H1 (cell line): ENCODE measurements at regions not wholly inside any gene's neighbourhood (a gene's known extent, or its start where the extent isn't known, plus 50 kb on each side); places are given as distances from the start of the nearest gene placed in this dataset.
"Not testable (repeated sequence)": the region's sequence is repeated elsewhere in the genome, so short reads cannot be mapped to it uniquely, and the experiment has no call there.

Experiments used
- CBX5 ChIP-seq: fragments of 300-800, 300-1000 bp; sonication (generic); IDR thresholded peaks from 2 replicates; pipeline ENCODE4 v1.7.1; 2016; ENCODE audit warnings: antibody characterized with exemption, low read length, low read depth
- NRF1 ChIP-seq: IDR thresholded peaks from 2 replicates; pipeline ENCODE4 v1.6.1; 2011; ENCODE audit warnings: mild to moderate bottlenecking, low read depth, low read length, improper control_type of control experiment
- PHF8 ChIP-seq: fragments of 200-600 bp; sonication (generic); conservative IDR thresholded peaks from 2 replicates; pipeline ENCODE4 v1.7.1; 2012; ENCODE audit warnings: low read depth, mild to moderate bottlenecking, inconsistent platforms, low read length, moderate library complexity
- POLR2A ChIP-seq, 2 experiments: IDR thresholded peaks; 1 replicate in 1 of 2; 2 replicates in 1 of 2; pipeline ENCODE4 v1.6.1; 2011; ENCODE audit warnings: low read depth in 2 of 2, low read length in 2 of 2, mild to moderate bottlenecking in 2 of 2; ENCODE audit errors: control extremely low read depth in 1 of 2
- RFX5 ChIP-seq: IDR thresholded peaks from 2 replicates; pipeline ENCODE4 v1.6.1; 2011; ENCODE audit warnings: low read depth, low read length, improper control_type of control experiment, borderline replicate concordance
- SAP30 ChIP-seq: fragments of 300-600 bp; sonication (generic); IDR thresholded peaks from 2 replicates; pipeline ENCODE4 v1.7.1; 2012; ENCODE audit warnings: low read length, moderate library complexity, mild to moderate bottlenecking, inconsistent platforms; ENCODE audit not compliant: insufficient read depth, insufficient replicate concordance
- SP2 ChIP-seq: IDR thresholded peaks from 2 replicates; pipeline ENCODE4 v1.6.1; 2012; ENCODE audit warnings: mild to moderate bottlenecking, low read length, inconsistent platforms
- YY1 ChIP-seq: IDR thresholded peaks from 2 replicates; pipeline ENCODE4 v1.6.1; 2011; ENCODE audit warnings: low read depth, mild to moderate bottlenecking, low read length
- TF ChIP-seq, protein P1 (sequence below), 3 experiments: IDR thresholded peaks; 1 replicate in 2 of 3; 2 replicates in 1 of 3; pipeline versions ENCODE4 v1.5.1 to v1.6.1; 2011; ENCODE audit warnings: low read length in 3 of 3, mild to moderate bottlenecking in 3 of 3, inconsistent platforms in 2 of 3, low read depth in 1 of 3, moderate library complexity in 1 of 3; ENCODE audit not compliant: insufficient read depth in 1 of 3; ENCODE audit errors: control extremely low read depth in 1 of 3
- TF ChIP-seq, protein P2 (sequence below): IDR thresholded peaks from 2 replicates; pipeline ENCODE4 v1.6.1; 2011; ENCODE audit warnings: low read length, improper control_type of control experiment

DNA sequence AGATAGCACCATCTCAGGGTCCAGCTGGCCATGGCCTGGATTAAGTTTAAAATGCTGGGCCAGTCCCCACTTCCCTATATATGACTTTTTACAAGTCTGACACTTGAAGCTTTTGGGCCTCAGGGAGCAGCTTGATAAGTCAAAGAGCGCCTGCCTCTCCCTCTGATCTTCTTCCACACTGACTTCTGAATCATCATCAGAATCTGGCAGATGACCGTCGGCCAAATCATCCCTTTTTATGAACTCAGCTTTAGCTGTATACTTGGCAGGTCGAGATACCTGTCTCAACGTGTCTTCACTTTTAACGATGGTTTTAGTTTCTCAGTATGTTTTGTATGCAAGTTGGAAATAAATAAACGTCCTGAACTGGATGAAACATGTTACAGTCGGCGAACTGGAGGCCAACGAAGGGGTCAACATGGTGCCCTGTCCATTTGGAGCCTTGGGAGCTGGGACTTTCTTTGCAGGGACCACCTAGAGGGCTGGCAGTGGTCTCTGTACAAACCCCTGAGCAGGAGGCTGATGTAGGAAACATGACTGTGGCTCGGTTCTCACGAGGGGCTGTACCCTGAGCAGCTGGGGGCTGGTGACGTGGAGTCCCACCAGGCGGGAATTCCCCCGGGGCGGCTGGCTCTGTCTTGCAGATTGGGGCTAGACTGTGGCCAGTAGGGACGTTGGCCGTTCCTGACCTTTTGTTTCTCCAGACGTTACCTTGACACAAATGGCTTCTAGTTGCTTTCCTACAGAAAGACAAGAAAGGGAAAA lies 153.8 kb upstream of the PRKX start:
- not testable (repeated sequence) for TF ChIP-seq POLR2A (IDR thresholded peaks at IDR 0.05; ENCODE audit: control extremely low read depth in 1 of 2, low read depth in 2 of 2, low read length in 2 of 2); SAP30; RFX5; CBX5; SP2; NRF1; PHF8; YY1
- TF ChIP-seq, protein P1, sequence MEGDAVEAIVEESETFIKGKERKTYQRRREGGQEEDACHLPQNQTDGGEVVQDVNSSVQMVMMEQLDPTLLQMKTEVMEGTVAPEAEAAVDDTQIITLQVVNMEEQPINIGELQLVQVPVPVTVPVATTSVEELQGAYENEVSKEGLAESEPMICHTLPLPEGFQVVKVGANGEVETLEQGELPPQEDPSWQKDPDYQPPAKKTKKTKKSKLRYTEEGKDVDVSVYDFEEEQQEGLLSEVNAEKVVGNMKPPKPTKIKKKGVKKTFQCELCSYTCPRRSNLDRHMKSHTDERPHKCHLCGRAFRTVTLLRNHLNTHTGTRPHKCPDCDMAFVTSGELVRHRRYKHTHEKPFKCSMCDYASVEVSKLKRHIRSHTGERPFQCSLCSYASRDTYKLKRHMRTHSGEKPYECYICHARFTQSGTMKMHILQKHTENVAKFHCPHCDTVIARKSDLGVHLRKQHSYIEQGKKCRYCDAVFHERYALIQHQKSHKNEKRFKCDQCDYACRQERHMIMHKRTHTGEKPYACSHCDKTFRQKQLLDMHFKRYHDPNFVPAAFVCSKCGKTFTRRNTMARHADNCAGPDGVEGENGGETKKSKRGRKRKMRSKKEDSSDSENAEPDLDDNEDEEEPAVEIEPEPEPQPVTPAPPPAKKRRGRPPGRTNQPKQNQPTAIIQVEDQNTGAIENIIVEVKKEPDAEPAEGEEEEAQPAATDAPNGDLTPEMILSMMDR (IDR thresholded peaks at IDR 0.05; ENCODE audit: control extremely low read depth in 1 of 3, insufficient read depth in 1 of 3, low read depth in 1 of 3, low read length in 3 of 3), result not testable (repeated sequence)
- TF ChIP-seq, protein P2, sequence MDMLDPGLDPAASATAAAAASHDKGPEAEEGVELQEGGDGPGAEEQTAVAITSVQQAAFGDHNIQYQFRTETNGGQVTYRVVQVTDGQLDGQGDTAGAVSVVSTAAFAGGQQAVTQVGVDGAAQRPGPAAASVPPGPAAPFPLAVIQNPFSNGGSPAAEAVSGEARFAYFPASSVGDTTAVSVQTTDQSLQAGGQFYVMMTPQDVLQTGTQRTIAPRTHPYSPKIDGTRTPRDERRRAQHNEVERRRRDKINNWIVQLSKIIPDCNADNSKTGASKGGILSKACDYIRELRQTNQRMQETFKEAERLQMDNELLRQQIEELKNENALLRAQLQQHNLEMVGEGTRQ, result not testable (repeated sequence)
